GM19455 (cell line): ENCODE measurements at regions not wholly inside any gene's neighbourhood (a gene's known extent, or its start where the extent isn't known, plus 50 kb on each side); places are given as distances from the start of the nearest gene placed in this dataset.

Experiments
- ATAC-seq: cut with Tn5 transposase; IDR thresholded peaks from one replicate; pipeline ENCODE4 v1.9.1; 2021; ENCODE audit not compliant: unreplicated experiment

DNA sequence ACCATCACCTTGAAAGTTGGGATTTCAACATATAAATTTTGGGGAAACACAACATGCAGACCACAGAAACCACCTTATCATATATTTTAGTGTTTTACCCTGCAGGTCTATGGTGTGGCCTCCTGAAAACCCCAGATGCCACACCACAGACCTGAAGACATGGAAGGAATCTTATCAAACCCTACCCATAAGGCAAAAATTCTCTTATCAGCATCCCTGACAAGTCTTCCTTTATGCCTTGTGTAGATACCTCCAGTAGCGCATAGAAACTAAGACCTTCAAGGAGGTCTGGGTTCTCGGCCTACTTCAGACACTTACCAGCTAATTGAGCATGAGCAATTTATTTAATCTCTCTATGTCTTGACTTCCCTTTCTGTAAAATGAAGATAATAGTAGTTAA, 59.1 kb upstream of the SLC14A2 start:
- no peak for ATAC-seq

DNA sequence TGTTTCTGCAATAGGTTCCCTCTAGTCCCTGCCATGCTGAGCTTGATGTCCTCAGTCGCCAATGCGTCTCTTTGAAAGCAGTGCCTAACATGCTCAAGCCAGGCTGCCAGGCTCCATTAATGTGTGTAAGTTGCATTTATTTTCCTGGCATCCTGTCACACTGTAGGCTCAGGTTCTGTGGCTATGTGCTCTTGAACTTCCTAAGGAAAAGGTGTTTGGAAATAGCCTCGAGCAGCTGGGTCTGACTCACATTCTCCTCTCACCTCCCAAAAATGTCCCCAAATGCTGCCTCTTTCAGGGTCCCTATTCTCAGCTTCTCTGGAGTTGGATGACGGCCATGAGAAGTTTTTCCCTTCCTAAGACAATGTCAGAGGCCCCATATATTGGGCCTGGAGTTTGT, 58.0 kb upstream of the SLC14A2 start:
- no peak for ATAC-seq

DNA sequence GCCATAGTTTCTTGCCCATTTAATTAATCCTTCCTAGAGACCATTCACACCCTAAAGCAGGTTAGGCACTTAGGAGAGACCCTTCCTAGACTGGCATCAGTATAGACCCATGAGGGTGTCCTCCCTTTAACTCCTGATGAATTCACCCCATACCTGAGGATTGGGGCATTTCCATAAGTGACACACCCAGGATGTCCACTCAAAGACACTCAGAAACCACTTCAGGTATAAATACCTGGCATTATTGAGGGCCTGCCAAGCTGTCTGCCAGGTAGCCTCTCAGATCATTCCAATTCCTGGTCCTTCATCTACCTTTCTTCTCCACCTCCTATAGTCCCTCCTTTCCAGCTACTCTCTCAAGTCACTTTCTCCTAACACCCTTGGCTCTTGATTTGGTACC, 57.5 kb upstream of the SLC14A2 start:
- no peak for ATAC-seq

- no peak for ATAC-seq
Observed at GRCh38 chr18:45559258-45559657, 56.0 kb upstream of the SLC14A2 start.

DNA sequence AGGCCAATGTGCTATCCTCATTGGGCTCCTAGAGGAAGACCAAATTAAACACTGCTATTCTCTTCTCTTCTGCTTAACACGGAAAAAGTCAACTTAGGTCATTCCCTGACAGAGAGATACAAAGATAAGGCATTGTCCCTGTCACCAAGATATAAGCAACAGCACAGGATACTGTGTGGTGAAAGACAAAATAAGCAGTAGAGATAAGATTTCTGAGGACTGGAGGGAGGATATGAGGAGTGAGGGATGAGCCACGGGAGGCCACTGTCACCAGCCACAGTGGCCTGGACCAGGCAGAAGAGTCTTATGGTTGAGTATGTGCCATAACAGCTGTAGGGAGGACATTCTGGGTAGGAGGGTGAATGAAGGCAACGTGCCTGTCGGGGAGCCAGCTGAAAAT, 54.4 kb upstream of the SLC14A2 start:
- ATAC-seq, result no peak

DNA sequence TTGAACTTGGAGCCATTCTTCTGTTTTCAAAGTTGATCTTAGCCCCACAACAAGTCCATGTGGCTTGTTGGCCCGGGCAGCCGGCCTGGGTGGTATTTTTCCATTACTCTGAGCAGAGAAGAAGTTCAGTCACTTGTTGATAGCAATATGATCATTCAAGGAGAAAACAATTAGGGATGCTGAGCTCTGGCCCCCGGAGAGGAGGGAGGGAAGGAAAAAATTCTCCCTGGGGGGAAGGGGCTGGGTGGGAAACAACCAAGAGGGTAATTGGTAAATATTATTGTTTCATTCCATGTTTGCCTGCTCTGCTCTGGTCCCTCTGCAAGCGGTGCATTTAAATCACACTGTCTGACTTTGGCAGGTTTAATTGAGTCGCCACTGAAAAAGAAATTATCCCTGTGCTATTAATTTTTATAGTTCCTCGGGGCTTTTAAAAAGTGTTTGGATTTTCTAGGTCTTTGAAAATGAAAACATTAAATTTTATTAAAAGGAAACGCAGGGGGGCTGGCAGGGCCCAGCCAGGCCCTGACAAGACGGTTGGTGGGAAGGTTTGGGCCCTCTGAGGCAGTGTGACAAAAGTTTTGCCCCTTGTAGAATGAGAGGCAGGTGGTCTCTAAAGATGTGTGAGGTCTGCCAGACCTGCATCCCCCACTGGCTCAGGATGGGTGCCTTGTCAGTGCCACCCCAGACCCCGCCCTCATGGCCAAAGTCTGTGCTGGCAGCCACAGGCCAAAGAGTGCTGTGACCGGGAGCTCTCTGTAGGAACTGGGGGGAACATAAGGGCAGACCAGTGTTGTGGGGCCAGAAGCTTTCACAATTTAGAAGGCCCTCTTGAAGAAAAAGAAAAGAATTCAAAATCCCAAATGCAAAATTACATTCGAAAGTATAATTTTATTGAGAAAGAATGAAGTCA, 52.5 kb upstream of the SLC14A2 start:
- no peak for ATAC-seq

GRCh38 chr18:45565280-45565970, 49.9 kb upstream of the SLC14A2 start:
- ATAC-seq, result no peak
